Hematopoietic multipotent progenitor cell treated with erythropoietin and hydrocortisone succinate and interleukin-3 and kit ligand, for 6 days (in vitro differentiated cells): ENCODE measurements at regions not wholly inside any gene's neighbourhood (a gene's known extent, or its start where the extent isn't known, plus 50 kb on each side); places are given as distances from the start of the nearest gene placed in this dataset.

Experiments used
- DNase-seq: peaks from one replicate; pipeline ENCODE4 v3.0.0-alpha.2; 2015

GRCh38 chrX:108795240-108795639 lies 58.9 kb upstream of the IRS4 start:
- DNase-seq = no peak
